Hepatocyte (in vitro differentiated cells): ENCODE measurements at regions not wholly inside any gene's neighbourhood (a gene's known extent, or its start where the extent isn't known, plus 50 kb on each side); places are given as distances from the start of the nearest gene placed in this dataset.

Experiments used
- DNase-seq: peaks from one replicate; pipeline ENCODE4 v3.0.0-alpha.2; 2016; ENCODE audit warnings: low spot score
- H2AFZ ChIP-seq: fragments of 200-600 bp; sonication (generic); 2 replicates; pipeline ENCODE4 v1.6.0; 2016; ENCODE audit warnings: antibody characterized with exemption, mild to moderate bottlenecking
- H3K27ac ChIP-seq: fragments of 200-600 bp; sonication (generic); 2 replicates; pipeline ENCODE4 v1.5.1; 2016; ENCODE audit warnings: mild to moderate bottlenecking
- H3K27me3 ChIP-seq: fragments of 200-600 bp; sonication (generic); 2 replicates; pipeline ENCODE4 v1.6.1; 2016
- H3K36me3 ChIP-seq: fragments of 200-600 bp; sonication (generic); replicated peaks from 2 replicates; pipeline ENCODE4 v1.5.1; 2016; ENCODE audit warnings: low read depth; ENCODE audit not compliant: insufficient read depth
- H3K4me1 ChIP-seq: fragments of 200-600 bp; sonication (generic); 2 replicates; pipeline ENCODE4 v1.5.1; 2016; ENCODE audit warnings: mild to moderate bottlenecking, moderate library complexity; ENCODE audit not compliant: insufficient read depth
- H3K4me2 ChIP-seq: fragments of 200-600 bp; sonication (generic); 2 replicates; pipeline ENCODE4 v1.6.0; 2016
- H3K4me3 ChIP-seq: fragments of 200-600 bp; sonication (generic); 2 replicates; pipeline ENCODE4 v1.5.1; 2016; ENCODE audit warnings: mild to moderate bottlenecking
- H3K79me2 ChIP-seq: fragments of 200-600 bp; sonication (generic); 2 replicates; pipeline ENCODE4 v1.6.0; 2017; ENCODE audit warnings: mild to moderate bottlenecking
- H3K9me2 ChIP-seq: fragments of 200-600 bp; sonication (generic); replicated peaks from 2 replicates; pipeline ENCODE4 v1.6.0; 2017; ENCODE audit warnings: mild to moderate bottlenecking; ENCODE audit not compliant: insufficient read depth
- H3K9me3 ChIP-seq: fragments of 200-600 bp; sonication (generic); 2 replicates; pipeline ENCODE4 v1.5.1; 2016; ENCODE audit warnings: low read depth, mild to moderate bottlenecking
- H4K20me1 ChIP-seq: fragments of 200-600 bp; sonication (generic); 2 replicates; pipeline ENCODE4 v1.6.0; 2016; ENCODE audit warnings: mild to moderate bottlenecking; ENCODE audit not compliant: insufficient read depth, poor library complexity, severe bottlenecking
- EZH2 ChIP-seq: fragments of 200-600 bp; sonication (generic); IDR thresholded peaks from 2 replicates; pipeline ENCODE4 v1.6.1; 2016; ENCODE audit warnings: antibody characterized with exemption, mild to moderate bottlenecking, borderline replicate concordance
- EZH2phosphoT487 ChIP-seq: fragments of 200-600 bp; sonication (generic); IDR thresholded peaks from one replicate; pipeline ENCODE4 v1.6.1; 2018; ENCODE audit warnings: antibody characterized with exemption, mild to moderate bottlenecking, low read depth, moderate library complexity; ENCODE audit not compliant: unreplicated experiment, severe bottlenecking
- WGBS: methylation state at CpG from one replicate; pipeline ENCODE4 v1.1.6; 2016; ENCODE audit warnings: low lambda C conversion rate; ENCODE audit errors: missing lambda C conversion rate; 5-methylcytosine and 5-hydroxymethylcytosine counted together
- TF ChIP-seq, protein P1 (sequence below): fragments of 200-600 bp; sonication (generic); IDR thresholded peaks from 2 replicates; pipeline ENCODE4 v1.5.1; 2016; ENCODE audit warnings: antibody characterized with exemption, mild to moderate bottlenecking; ENCODE audit not compliant: poor library complexity

DNA sequence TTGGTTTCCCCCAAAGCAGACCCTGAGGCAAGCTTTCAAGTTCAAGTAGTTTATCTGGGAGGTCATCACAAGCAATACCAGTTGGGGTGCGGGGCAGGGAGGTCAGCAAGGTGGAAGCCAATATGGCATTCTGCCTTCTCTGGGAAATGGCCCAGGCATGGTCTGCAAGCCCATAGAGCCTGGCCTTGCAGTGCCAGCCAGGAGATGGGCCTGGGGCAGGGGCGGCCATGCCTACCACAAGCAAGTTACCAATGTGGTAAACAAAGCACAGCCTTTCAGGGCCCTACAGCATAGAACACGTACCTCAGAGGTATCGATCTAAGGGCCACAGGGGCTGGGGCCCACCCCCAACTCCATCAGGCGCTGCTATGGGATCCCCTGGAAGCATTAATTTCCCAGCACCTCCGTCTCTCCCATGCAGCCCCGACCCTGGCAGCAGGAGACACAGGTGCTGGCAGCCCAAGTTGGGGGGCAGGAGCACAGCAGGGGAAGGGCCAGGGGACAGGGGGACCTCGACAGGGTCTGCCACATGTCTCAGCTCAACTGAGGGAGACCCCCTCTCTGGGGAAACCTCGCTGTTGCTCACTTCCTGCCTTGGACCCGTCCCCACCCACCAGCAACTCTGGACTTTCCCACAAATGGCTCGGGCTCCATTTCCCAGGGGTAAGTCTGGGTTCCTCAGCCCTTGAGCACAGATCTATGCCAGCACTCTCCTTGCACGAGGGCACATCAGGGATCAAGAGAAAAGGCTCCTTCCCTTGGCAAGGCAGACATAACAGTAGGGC is 369.0 kb downstream of the PREX1 start:
- no peak for DNase-seq
- no peaks in the 10 kb centered on the region for H3K79me2 ChIP-seq
- H3K9me3 ChIP-seq, result no peaks in the 10 kb centered on the region
- H2AFZ ChIP-seq, result no peak overlapping the region
- no peak overlapping the region for H3K4me2 ChIP-seq
- no peaks in the 10 kb centered on the region for H3K9me2 ChIP-seq
- no peak overlapping the region for H3K27ac ChIP-seq
- peaks cover 7% of the 10 kb centered on the region for H3K4me1 ChIP-seq
- no peaks in the 10 kb centered on the region for H3K36me3 ChIP-seq
- no peaks in the 10 kb centered on the region for H4K20me1 ChIP-seq
- no peak overlapping the region for H3K4me3 ChIP-seq
- 89% methylated on average over 12 of the region's 12 CpGs for WGBS
- no peaks in the 10 kb centered on the region for H3K27me3 ChIP-seq
- TF ChIP-seq EZH2phosphoT487 (no peak), EZH2 (no peak)
- TF ChIP-seq, protein P1, sequence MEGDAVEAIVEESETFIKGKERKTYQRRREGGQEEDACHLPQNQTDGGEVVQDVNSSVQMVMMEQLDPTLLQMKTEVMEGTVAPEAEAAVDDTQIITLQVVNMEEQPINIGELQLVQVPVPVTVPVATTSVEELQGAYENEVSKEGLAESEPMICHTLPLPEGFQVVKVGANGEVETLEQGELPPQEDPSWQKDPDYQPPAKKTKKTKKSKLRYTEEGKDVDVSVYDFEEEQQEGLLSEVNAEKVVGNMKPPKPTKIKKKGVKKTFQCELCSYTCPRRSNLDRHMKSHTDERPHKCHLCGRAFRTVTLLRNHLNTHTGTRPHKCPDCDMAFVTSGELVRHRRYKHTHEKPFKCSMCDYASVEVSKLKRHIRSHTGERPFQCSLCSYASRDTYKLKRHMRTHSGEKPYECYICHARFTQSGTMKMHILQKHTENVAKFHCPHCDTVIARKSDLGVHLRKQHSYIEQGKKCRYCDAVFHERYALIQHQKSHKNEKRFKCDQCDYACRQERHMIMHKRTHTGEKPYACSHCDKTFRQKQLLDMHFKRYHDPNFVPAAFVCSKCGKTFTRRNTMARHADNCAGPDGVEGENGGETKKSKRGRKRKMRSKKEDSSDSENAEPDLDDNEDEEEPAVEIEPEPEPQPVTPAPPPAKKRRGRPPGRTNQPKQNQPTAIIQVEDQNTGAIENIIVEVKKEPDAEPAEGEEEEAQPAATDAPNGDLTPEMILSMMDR, result no peak

DNA sequence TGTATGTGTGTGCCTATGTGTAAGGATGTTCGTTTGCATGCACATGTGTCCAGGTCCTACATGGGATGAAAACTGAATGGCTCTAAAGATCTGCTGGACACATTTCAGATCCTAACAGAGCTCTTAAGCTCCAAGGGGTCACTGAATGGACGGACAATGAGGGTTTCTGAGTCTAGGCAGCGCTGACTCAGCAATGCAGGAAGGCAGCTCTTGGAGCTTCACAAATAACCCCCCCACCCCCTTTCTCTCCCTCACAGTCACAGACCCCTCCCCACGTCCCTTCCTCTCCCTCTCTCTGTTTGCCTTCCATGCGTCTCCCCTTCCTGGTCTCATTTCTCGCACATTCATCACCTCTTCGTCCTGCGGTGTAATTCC is 369.8 kb downstream of the PREX1 start:
- no peak overlapping the region for H3K4me3 ChIP-seq
- H3K9me2 ChIP-seq, result no peaks in the 10 kb centered on the region
- no peak for DNase-seq
- H3K79me2 ChIP-seq, result no peaks in the 10 kb centered on the region
- H4K20me1 ChIP-seq, result no peaks in the 10 kb centered on the region
- H3K27me3 ChIP-seq, result no peaks in the 10 kb centered on the region
- TF ChIP-seq, protein P1, result no peak
- TF ChIP-seq EZH2phosphoT487, result no peak
- no peak for TF ChIP-seq EZH2
- no peaks in the 10 kb centered on the region for H3K36me3 ChIP-seq
- H3K4me2 ChIP-seq, result no peak overlapping the region
- WGBS, result 96% methylated on average over 7 of the region's 8 CpGs
- no peak overlapping the region for H3K27ac ChIP-seq
- H2AFZ ChIP-seq, result no peak overlapping the region
- no peaks in the 10 kb centered on the region for H3K9me3 ChIP-seq
- H3K4me1 ChIP-seq, result peaks cover 4% of the 10 kb centered on the region

DNA sequence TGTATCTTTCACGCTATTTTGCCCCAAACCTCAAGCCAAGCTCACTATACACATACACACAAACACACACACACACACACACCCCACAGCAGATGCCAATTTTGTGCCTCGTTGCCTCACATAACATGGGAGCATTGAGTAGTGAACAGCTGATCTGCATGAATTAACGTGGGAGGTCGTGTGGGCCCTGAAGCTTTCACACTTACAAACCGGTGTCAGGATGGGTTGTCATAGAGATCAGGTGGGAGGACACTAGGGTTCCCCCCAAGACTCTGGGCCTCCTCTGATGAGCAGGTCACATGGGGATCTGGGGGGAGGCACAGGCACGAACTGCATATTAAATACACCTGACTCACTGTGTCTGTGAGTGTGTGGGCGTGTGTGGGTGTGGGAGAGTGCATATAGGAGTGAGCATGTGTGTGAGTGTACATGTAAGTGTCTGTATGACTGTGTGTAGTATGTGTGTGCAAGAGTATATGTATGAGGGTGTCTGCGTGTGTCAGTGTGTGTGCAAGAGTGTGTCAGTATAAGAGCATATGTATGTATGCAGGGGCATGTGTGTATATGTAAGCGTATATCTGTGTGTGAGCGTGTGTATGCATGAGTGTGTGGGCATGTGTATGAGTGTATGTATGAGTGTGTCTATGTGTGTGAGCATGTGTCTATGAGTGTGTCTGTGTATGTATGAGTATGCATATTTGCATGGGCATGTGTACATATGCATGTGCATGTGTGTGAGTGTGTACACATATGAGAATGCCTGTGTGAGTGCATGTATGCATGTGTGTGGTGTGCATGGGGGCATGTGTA is 370.4 kb downstream of the PREX1 start:
- no peak overlapping the region for H3K4me3 ChIP-seq
- H3K36me3 ChIP-seq, result no peaks in the 10 kb centered on the region
- no peaks in the 10 kb centered on the region for H3K9me3 ChIP-seq
- H3K9me2 ChIP-seq, result no peaks in the 10 kb centered on the region
- H3K27ac ChIP-seq, result no peak overlapping the region
- H3K27me3 ChIP-seq, result no peaks in the 10 kb centered on the region
- H2AFZ ChIP-seq, result no peak overlapping the region
- DNase-seq, result no peak
- no peaks in the 10 kb centered on the region for H3K4me1 ChIP-seq
- WGBS, result 90% methylated on average over 10 of the region's 10 CpGs
- TF ChIP-seq, protein P1, result no peak
- TF ChIP-seq EZH2phosphoT487 (no peak), EZH2 (no peak)
- H3K79me2 ChIP-seq, result no peaks in the 10 kb centered on the region
- H4K20me1 ChIP-seq, result no peaks in the 10 kb centered on the region
- H3K4me2 ChIP-seq, result no peak overlapping the region
